ENCODE measurements at regions not wholly inside any gene's neighbourhood (a gene's known extent, or its start where the extent isn't known, plus 50 kb on each side); places are given as distances from the start of the nearest gene placed in this dataset.

DNA sequence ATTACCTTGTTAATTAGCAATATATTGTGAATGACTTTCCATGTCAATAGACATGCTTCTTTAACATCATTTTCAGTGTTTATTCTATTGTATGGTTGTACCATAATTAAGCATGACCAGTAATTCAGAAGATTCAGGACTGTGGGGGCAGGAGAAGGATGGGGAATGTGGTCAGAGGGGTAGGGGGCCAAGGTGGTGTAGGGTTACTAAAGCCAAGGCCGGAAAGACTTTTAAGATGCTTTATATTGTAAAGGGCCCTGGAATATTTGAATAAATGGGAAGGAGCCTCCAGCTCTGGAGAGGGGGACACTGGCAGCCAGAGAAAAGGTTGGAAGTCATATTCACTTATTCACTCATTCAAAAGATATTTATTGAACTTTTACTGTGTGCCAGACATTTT is 115.7 kb downstream of the FGF18 start:
- no TSS peak for BruUV-seq (replicated peaks)
- Histone ChIP-seq H4K20me1 (ENCODE audit: insufficient read depth, low read length) (no peaks in the 10 kb centered on the region), H3K4me2 (ENCODE audit: low read length) (no peak overlapping the region), H2AFZ (ENCODE audit: low read length) (no peak overlapping the region), H3K9me2 (ENCODE audit: insufficient read depth, low read length) (no peaks in the 10 kb centered on the region), H3K9me3 (ENCODE audit: low read length) (no peaks in the 10 kb centered on the region), H3K79me2 (ENCODE audit: insufficient read depth, low read depth, low read length) (no peaks in the 10 kb centered on the region), H3K27ac (ENCODE audit: low read depth, low read length, poor library complexity, severe bottlenecking) (no peak overlapping the region), H3K36me3 (ENCODE audit: insufficient read depth, low read length) (no peaks in the 10 kb centered on the region), H3K4me1 (ENCODE audit: insufficient read depth, low read length, poor library complexity, severe bottlenecking) (no peaks in the 10 kb centered on the region), H3K4me3 (ENCODE audit: low read depth, low read length, poor library complexity, severe bottlenecking) (no peak overlapping the region)
- TF ChIP-seq, protein P1, sequence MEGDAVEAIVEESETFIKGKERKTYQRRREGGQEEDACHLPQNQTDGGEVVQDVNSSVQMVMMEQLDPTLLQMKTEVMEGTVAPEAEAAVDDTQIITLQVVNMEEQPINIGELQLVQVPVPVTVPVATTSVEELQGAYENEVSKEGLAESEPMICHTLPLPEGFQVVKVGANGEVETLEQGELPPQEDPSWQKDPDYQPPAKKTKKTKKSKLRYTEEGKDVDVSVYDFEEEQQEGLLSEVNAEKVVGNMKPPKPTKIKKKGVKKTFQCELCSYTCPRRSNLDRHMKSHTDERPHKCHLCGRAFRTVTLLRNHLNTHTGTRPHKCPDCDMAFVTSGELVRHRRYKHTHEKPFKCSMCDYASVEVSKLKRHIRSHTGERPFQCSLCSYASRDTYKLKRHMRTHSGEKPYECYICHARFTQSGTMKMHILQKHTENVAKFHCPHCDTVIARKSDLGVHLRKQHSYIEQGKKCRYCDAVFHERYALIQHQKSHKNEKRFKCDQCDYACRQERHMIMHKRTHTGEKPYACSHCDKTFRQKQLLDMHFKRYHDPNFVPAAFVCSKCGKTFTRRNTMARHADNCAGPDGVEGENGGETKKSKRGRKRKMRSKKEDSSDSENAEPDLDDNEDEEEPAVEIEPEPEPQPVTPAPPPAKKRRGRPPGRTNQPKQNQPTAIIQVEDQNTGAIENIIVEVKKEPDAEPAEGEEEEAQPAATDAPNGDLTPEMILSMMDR (conservative IDR thresholded peaks at IDR 0.05; ENCODE audit: low read length) = no peak
- TF ChIP-seq EZH2phosphoT487 (IDR thresholded peaks at IDR 0.05; ENCODE audit: borderline replicate concordance, low read depth, low read length) = no peak
- ChIA-PET POLR2A (no interaction called here), CTCF (ENCODE audit: unreplicated experiment) (no interaction called here)
- DNase-seq (ENCODE audit: low spot score) = no peak
- intact Hi-C loops (cut with micrococcal nuclease; ENCODE audit: unreplicated experiment) = no loop called here

- ChIA-PET CTCF (ENCODE audit: unreplicated experiment) (no interaction called here), POLR2A (interaction anchor here (0.6 kb wide), 1 partner anchor 1723 kb away, joined by 7 read pairs; no protein-coding TSS in a partner anchor)
- Histone ChIP-seq H2AFZ (ENCODE audit: low read length) (no peak overlapping the region), H3K9me2 (ENCODE audit: insufficient read depth, low read length) (no peaks in the 10 kb centered on the region), H3K79me2 (ENCODE audit: insufficient read depth, low read depth, low read length) (no peaks in the 10 kb centered on the region), H3K4me3 (ENCODE audit: low read depth, low read length, poor library complexity, severe bottlenecking) (no peak overlapping the region), H3K9me3 (ENCODE audit: low read length) (no peaks in the 10 kb centered on the region), H3K4me2 (ENCODE audit: low read length) (no peak overlapping the region), H3K27ac (ENCODE audit: low read depth, low read length, poor library complexity, severe bottlenecking) (no peak overlapping the region), H3K4me1 (ENCODE audit: insufficient read depth, low read length, poor library complexity, severe bottlenecking) (no peaks in the 10 kb centered on the region), H4K20me1 (ENCODE audit: insufficient read depth, low read length) (no peaks in the 10 kb centered on the region), H3K36me3 (ENCODE audit: insufficient read depth, low read length) (no peaks in the 10 kb centered on the region)
- DNase-seq (ENCODE audit: low spot score) = no peak
- TF ChIP-seq EZH2phosphoT487 (IDR thresholded peaks at IDR 0.05; ENCODE audit: borderline replicate concordance, low read depth, low read length) = no peak
- TF ChIP-seq, protein P1 (conservative IDR thresholded peaks at IDR 0.05; ENCODE audit: low read length) = no peak
- no TSS peak for BruUV-seq (replicated peaks)
- intact Hi-C loops (cut with micrococcal nuclease; ENCODE audit: unreplicated experiment) = no loop called here
Measured at GRCh38 chr5:171537070-171537849, 117.8 kb downstream of the FGF18 start.

GRCh38 chr5:171537923-171538537 is 118.6 kb downstream of the FGF18 start:
- Histone ChIP-seq H3K4me1 (ENCODE audit: insufficient read depth, low read length, poor library complexity, severe bottlenecking) (no peaks in the 10 kb centered on the region), H3K9me3 (ENCODE audit: low read length) (no peaks in the 10 kb centered on the region), H3K79me2 (ENCODE audit: insufficient read depth, low read depth, low read length) (no peaks in the 10 kb centered on the region), H3K9me2 (ENCODE audit: insufficient read depth, low read length) (no peaks in the 10 kb centered on the region), H3K4me3 (ENCODE audit: low read depth, low read length, poor library complexity, severe bottlenecking) (no peak overlapping the region), H3K4me2 (ENCODE audit: low read length) (no peak overlapping the region), H4K20me1 (ENCODE audit: insufficient read depth, low read length) (no peaks in the 10 kb centered on the region), H3K27ac (ENCODE audit: low read depth, low read length, poor library complexity, severe bottlenecking) (no peak overlapping the region), H3K36me3 (ENCODE audit: insufficient read depth, low read length) (no peaks in the 10 kb centered on the region), H2AFZ (ENCODE audit: low read length) (no peak overlapping the region)
- TF ChIP-seq EZH2phosphoT487 (IDR thresholded peaks at IDR 0.05; ENCODE audit: borderline replicate concordance, low read depth, low read length) = no peak
- ChIA-PET POLR2A (no interaction called here), CTCF (ENCODE audit: unreplicated experiment) (no interaction called here)
- DNase-seq (ENCODE audit: low spot score) = no peak
- BruUV-seq (replicated peaks) = no TSS peak
- intact Hi-C loops (cut with micrococcal nuclease; ENCODE audit: unreplicated experiment) = no loop called here

All from OCI-LY7 (cell line).